SK-N-SH (cell line): ENCODE measurements at regions not wholly inside any gene's neighbourhood (a gene's known extent, or its start where the extent isn't known, plus 50 kb on each side); places are given as distances from the start of the nearest gene placed in this dataset.

Experiments used
- CTCF ChIP-seq: fragments of 200-600 bp; sonication (generic); IDR thresholded peaks from 2 replicates; pipeline ENCODE4 v1.6.1; 2017; ENCODE audit warnings: antibody characterized with exemption, mild to moderate bottlenecking, moderate library complexity
- EZH2phosphoT487 ChIP-seq: fragments of 200-600 bp; sonication (generic); IDR thresholded peaks from 2 replicates; pipeline ENCODE4 v1.6.1; 2017; ENCODE audit warnings: low read depth, mixed run types, mild to moderate bottlenecking, antibody characterized with exemption, moderate library complexity, borderline replicate concordance

- TF ChIP-seq CTCF (no peak), EZH2phosphoT487 (no peak)
These were observed 289.2 kb upstream of the SFSWAP start for GRCh38 chr12:131421509-131422186.
